Panc1 (cell line): ENCODE measurements at regions not wholly inside any gene's neighbourhood (a gene's known extent, or its start where the extent isn't known, plus 50 kb on each side); places are given as distances from the start of the nearest gene placed in this dataset.
"Not testable (repeated sequence)": the region's sequence is repeated elsewhere in the genome, so short reads cannot be mapped to it uniquely, and the experiment has no call there.

Source experiments
- POLR2AphosphoS5 ChIP-seq: IDR thresholded peaks from 2 replicates; pipeline ENCODE4 v1.6.1; 2012; ENCODE audit warnings: mild to moderate bottlenecking, low read depth, low read length, moderate library complexity
- TF ChIP-seq, protein P1 (sequence below), 2 experiments: IDR thresholded peaks; 2 replicates each; pipeline ENCODE4 v1.6.1; 2011 to 2012; ENCODE audit warnings: low read depth in 2 of 2, control low read depth in 1 of 2, low read length in 1 of 2, mild to moderate bottlenecking in 1 of 2, moderate library complexity in 1 of 2; ENCODE audit not compliant: insufficient read depth in 1 of 2
- TF ChIP-seq, protein P2 (sequence below): fragments of 450-650 bp; IDR thresholded peaks from 2 replicates; pipeline ENCODE4 v1.5.1; 2017; ENCODE audit warnings: mild to moderate bottlenecking

DNA sequence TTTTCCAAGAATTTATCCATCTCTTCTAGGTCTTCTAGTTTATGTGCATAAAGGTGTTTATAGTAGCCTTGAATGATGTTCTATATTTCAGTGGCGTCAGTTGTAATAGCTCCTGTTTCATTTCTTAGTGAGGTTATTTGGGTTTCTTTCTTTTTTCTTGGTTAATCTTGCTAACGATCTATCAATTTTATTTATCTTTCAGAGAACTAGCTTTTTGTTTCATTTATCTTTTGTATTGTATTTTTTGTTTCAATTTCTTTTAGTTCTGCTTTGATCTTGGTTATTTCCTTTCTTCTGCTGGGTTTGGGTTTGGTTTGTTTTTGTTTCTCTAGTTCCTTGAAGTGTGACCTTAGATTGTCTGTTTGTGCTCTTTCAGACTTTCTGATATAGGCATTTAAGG is 133.0 kb downstream of the KLF8 start:
- not testable (repeated sequence) for TF ChIP-seq POLR2AphosphoS5
- TF ChIP-seq, protein P1, sequence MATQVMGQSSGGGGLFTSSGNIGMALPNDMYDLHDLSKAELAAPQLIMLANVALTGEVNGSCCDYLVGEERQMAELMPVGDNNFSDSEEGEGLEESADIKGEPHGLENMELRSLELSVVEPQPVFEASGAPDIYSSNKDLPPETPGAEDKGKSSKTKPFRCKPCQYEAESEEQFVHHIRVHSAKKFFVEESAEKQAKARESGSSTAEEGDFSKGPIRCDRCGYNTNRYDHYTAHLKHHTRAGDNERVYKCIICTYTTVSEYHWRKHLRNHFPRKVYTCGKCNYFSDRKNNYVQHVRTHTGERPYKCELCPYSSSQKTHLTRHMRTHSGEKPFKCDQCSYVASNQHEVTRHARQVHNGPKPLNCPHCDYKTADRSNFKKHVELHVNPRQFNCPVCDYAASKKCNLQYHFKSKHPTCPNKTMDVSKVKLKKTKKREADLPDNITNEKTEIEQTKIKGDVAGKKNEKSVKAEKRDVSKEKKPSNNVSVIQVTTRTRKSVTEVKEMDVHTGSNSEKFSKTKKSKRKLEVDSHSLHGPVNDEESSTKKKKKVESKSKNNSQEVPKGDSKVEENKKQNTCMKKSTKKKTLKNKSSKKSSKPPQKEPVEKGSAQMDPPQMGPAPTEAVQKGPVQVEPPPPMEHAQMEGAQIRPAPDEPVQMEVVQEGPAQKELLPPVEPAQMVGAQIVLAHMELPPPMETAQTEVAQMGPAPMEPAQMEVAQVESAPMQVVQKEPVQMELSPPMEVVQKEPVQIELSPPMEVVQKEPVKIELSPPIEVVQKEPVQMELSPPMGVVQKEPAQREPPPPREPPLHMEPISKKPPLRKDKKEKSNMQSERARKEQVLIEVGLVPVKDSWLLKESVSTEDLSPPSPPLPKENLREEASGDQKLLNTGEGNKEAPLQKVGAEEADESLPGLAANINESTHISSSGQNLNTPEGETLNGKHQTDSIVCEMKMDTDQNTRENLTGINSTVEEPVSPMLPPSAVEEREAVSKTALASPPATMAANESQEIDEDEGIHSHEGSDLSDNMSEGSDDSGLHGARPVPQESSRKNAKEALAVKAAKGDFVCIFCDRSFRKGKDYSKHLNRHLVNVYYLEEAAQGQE (IDR thresholded peaks at IDR 0.05; ENCODE audit: insufficient read depth in 1 of 2, low read depth in 2 of 2, low read length in 1 of 2) = not testable (repeated sequence)
- TF ChIP-seq, protein P2, sequence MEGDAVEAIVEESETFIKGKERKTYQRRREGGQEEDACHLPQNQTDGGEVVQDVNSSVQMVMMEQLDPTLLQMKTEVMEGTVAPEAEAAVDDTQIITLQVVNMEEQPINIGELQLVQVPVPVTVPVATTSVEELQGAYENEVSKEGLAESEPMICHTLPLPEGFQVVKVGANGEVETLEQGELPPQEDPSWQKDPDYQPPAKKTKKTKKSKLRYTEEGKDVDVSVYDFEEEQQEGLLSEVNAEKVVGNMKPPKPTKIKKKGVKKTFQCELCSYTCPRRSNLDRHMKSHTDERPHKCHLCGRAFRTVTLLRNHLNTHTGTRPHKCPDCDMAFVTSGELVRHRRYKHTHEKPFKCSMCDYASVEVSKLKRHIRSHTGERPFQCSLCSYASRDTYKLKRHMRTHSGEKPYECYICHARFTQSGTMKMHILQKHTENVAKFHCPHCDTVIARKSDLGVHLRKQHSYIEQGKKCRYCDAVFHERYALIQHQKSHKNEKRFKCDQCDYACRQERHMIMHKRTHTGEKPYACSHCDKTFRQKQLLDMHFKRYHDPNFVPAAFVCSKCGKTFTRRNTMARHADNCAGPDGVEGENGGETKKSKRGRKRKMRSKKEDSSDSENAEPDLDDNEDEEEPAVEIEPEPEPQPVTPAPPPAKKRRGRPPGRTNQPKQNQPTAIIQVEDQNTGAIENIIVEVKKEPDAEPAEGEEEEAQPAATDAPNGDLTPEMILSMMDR = not testable (repeated sequence)
